GM20000 (cell line): ENCODE measurements at regions not wholly inside any gene's neighbourhood (a gene's known extent, or its start where the extent isn't known, plus 50 kb on each side); places are given as distances from the start of the nearest gene placed in this dataset.

Experiments
- DNase-seq: peaks from one replicate; pipeline ENCODE4 v3.0.0; 2012; ENCODE audit warnings: low spot score
- CTCF ChIP-seq: IDR thresholded peaks from 2 replicates; pipeline ENCODE4 v1.5.1; 2012; ENCODE audit warnings: mild to moderate bottlenecking, control low read depth; ENCODE audit errors: extremely low read depth, missing control alignments

- TF ChIP-seq CTCF: no peak
- DNase-seq: no peak
These were observed 74.8 kb upstream of the RCN1 start for GRCh38 chr11:32016111-32016510.

DNA sequence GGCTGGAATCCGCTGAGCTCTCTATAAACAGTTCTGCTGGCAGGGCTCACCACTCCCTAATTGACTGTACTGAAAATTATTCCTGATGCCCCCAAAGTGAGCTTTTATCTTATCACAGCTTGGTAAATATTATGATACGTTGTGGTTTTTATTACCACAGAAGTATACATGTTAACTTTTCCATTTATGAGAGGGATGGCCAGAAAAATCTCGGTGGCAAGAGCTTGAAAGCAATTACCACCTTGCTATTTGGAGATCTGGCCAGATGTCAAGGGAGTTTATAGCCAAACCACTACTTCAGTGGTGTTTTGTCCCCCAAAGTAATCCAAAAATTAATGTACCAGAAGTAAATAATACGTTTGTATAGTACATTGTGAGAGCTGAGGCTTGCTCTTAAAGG lies 75.4 kb upstream of the RCN1 start:
- no peak for TF ChIP-seq CTCF
- DNase-seq: no peak

DNA sequence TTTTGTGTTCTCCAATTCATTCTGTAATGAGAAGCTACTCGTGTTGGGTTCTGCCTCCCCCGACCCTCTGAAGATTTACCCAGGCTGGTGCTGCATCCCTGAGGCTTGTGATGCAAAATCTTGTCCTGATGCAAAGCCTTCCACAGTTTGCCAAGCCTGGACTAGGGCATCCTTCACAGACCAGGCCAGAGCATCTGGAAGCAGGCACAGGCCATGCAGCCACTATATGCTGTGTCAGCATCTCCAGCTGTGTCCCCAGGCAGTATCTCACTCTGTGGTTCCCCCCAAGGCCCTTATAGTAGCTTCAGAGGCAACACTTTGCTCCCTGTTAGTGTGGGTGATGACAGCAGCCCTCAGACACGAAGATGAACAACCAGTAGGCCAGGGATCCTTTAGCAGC lies 77.3 kb upstream of the RCN1 start:
- TF ChIP-seq CTCF: no peak

GRCh38 chr11:32012049-32012448 lies 78.8 kb upstream of the RCN1 start:
- no peak for DNase-seq
- no peak for TF ChIP-seq CTCF

More for the DNA sequence above, 77.3 kb upstream of the RCN1 start:
- no peak for DNase-seq

DNA sequence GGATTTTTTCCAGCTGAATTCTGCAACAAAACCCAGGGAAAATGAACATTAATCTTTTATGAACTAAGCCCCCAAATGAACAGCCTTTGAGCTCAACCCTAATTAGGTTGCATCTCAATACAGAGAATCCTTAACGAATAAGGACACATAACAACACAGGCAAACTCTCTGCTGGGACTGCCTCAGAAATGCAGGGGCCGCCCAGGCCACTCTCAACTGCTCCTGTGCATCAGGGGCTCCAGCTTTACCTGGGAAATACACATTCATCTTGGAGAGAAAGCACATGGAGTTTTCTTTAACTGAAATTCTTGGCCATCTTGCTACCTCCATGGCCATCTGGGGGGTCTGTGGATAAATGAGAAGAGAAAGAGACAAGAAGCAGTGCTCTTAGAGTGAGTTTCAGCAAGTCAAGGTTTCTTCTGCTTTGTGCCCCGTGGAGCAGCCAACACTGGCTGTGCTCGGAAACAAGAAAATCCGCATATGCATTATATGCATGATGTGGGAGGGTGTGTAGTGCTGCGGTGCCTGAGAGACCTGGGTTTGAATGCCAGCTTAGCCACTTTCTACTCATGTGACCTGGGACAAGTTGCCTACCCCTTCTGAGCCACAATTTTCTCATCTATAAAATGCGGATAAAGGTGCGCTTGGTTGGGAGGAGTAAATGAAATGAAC lies 81.9 kb upstream of the RCN1 start:
- no peak for TF ChIP-seq CTCF
- no peak for DNase-seq

GRCh38 chr11:32006799-32007388 lies 84.0 kb upstream of the RCN1 start:
- DNase-seq: peak; percentile 49
- peak; percentile 66 for TF ChIP-seq CTCF

DNA sequence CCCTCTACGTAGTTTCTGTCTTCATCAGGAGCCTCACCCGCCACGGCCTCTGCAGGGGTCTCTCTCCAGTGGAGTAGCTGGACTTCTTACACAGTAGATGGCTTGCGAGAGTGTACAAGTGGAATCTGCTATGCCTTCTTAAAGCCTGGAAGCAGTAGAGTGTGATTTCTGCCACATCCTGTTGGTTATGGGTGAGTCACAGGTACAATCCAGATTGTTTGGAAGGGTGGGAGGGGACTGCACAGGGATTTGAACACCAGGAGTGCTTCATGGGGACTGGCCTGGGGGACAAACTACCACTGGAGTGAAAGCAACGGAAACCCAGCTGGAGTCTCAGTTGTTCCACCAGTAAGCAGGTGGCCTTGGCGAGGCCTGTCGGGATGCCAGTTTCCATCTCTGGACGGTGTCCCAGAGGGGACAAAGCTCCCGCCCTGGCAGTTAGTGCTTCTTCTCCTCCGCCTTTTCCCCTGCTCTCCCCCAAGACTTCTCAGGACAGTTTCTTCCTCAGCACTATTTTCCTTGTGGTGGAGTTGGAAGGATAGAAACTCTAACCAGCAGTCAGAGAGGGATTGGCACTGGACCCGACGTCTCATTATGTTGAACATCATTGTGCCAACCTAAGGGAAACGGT lies 85.0 kb upstream of the RCN1 start:
- no peak for DNase-seq
- TF ChIP-seq CTCF: no peak
